Heart left ventricle (tissue), 16 donors: ENCODE measurements at regions not wholly inside any gene's neighbourhood (a gene's known extent, or its start where the extent isn't known, plus 50 kb on each side); places are given as distances from the start of the nearest gene placed in this dataset.

Experiments
- ATAC-seq, 4 donors: fragments of 200-7000 bp; cut with Tn5 transposase; one replicate each; pipeline ENCODE4 v1.9.1; 2020 to 2022; ENCODE audit warnings: moderate library complexity in 4 of 4, mild to moderate bottlenecking in 3 of 4, moderate number of reproducible peaks in 1 of 4
- DNase-seq, 5 donors: peaks; one replicate each; pipeline ENCODE4 v3.0.0-alpha.2; 2020
- H3K27ac ChIP-seq, 12 donors: fragments of 200-600 bp; sonication (generic) in 4 of 12; one replicate each; pipeline versions ENCODE4 v1.5.0 to v1.8.0; 2016 to 2022; ENCODE audit warnings: mild to moderate bottlenecking in 2 of 12
- H3K27me3 ChIP-seq, 9 donors: fragments of 200-600 bp; sonication (generic) in 2 of 9; one replicate each; pipeline versions ENCODE4 v1.5.1 to v1.8.0; 2016 to 2022; ENCODE audit warnings: mild to moderate bottlenecking in 3 of 9
- H3K36me3 ChIP-seq, 9 donors: fragments of 200-600 bp; sonication (generic) in 2 of 9; one replicate each; pipeline versions ENCODE4 v1.5.0 to v1.8.0; 2018 to 2022; ENCODE audit warnings: mild to moderate bottlenecking in 2 of 9
- H3K4me1 ChIP-seq, 12 donors: fragments of 200-600 bp; sonication (generic) in 4 of 12; one replicate each; pipeline versions ENCODE4 v1.5.0 to v1.8.0; 2016 to 2022; ENCODE audit warnings: mild to moderate bottlenecking in 3 of 12
- H3K4me3 ChIP-seq, 12 donors: fragments of 200-600 bp; sonication (generic) in 4 of 12; one replicate each; pipeline versions ENCODE4 v1.5.0 to v1.8.0; 2017 to 2022; ENCODE audit warnings: mild to moderate bottlenecking in 9 of 12, moderate library complexity in 4 of 12
- H3K9me3 ChIP-seq, 12 donors: fragments of 200-600 bp; sonication (generic) in 4 of 12; one replicate each; pipeline versions ENCODE4 v1.5.0 to v1.8.0; 2016 to 2022; ENCODE audit warnings: mild to moderate bottlenecking in 1 of 12
- CTCF ChIP-seq, 12 donors: fragments of 200-600 bp; sonication (generic) in 4 of 12; IDR thresholded peaks; one replicate each; pipeline versions ENCODE4 v1.5.0 to v1.8.0; 2018 to 2022; ENCODE audit warnings: antibody characterized with exemption in 12 of 12, mild to moderate bottlenecking in 5 of 12
- POLR2A ChIP-seq, 2 donors: fragments of 450-650 bp; IDR thresholded peaks; one replicate each; pipeline ENCODE4 v1.6.1; 2017; ENCODE audit warnings: antibody characterized with exemption in 2 of 2, mild to moderate bottlenecking in 2 of 2, moderate library complexity in 2 of 2
- WGBS, 4 donors: extraction: QIAGEN DNeasy Blood & Tissue Kit in 2 of 4; methylation state at CpG; one replicate each; pipeline versions ENCODE4 v1.1.5 to v1.1.7; 2013 to 2018; 5-methylcytosine and 5-hydroxymethylcytosine counted together
- intact Hi-C, 10 donors: fragments of 100-400 bp; cut with DNase I; formaldehyde crosslinking; loops; one replicate each; pipeline versions ENCODE4 v1.11.1 to v1.14.2; 2022
- donor health status: ischemic (EF 13 %, LVEDD 7.1; RV severe dilation, severe dysfunction).
- donor health status: healthy with polysubstance abuse.
- donor health status: DM: no; HTN: yes; CAD: no.
- donor health status: DM: no; HTN: no; CAD: no.
- donor health status: ischemic (EF 25% LVEDD 6.9; RV normal size, moderate dysfunction).
- donor health status: ischemic (EF 25% LVEDD 5.7; RV mildly dilated, moderate dysfunction).
- donor health status: healthy.
- donor health status: DM: yes; HTN: yes; CAD: no.
- donor health status: ischemic (EF 35%, LVEDD 5.7; RV mildly dilated, moderate dysfunction).
- donor health status: nonischemic (EF 11% LVEDD 7.7; RV severe dilation, severe dysfunction).
- donor health status: DM: yes; HTN: yes; CAD: no.
- donor health status: PGD.
- donor health status: ischemic (EF 29% LVEDD 5.4; RV normal size, mild dysfunction).
- donor health status: nonischemic (EF 23%, LVEDD 6.1; RV moderate dilation, normal function).

DNA sequence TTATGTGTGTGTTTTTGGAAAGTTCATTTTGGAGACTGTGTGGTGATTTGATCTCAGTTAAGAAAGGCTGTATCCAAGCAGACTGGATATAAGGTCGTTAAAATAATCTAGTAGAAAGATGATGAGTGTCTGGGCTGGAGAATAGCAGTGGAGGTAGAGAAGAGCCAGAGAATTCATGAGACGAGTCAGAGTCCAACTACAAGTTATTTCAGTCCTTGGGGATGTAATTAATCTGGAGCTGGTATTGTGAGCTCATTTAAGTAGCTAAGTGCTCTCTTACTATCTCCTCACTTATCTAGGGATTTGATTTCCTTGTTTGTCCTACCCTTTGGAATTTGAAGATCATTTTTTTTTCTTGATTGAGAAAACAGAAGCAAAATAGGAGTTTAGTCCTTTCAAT, 1219.0 kb upstream of the ADGRL4 start:
- 12 to 22% (median 18%) methylated on average over 2 of the region's 2 CpGs for WGBS, 4 donors
- Histone ChIP-seq H3K4me3 (no peak overlapping the region), H3K9me3 (no peaks in the 10 kb centered on the region), H3K4me1 (peaks cover 0 to 4% (median 0%) of the 10 kb centered on the region in 12 donors), H3K27ac (no peak overlapping the region), H3K36me3 (no peaks in the 10 kb centered on the region), H3K27me3 (no peaks in the 10 kb centered on the region)
- no peak for ATAC-seq
- intact Hi-C loops = loop anchor here in 1 of 10 donors (10.0 kb wide), 1 partner anchor 79 kb away; no protein-coding TSS in a partner anchor
- no peak for TF ChIP-seq POLR2A (IDR thresholded peaks at IDR 0.05)
- TF ChIP-seq CTCF (IDR thresholded peaks at IDR 0.05) = no peak
- DNase-seq = no peak

DNA sequence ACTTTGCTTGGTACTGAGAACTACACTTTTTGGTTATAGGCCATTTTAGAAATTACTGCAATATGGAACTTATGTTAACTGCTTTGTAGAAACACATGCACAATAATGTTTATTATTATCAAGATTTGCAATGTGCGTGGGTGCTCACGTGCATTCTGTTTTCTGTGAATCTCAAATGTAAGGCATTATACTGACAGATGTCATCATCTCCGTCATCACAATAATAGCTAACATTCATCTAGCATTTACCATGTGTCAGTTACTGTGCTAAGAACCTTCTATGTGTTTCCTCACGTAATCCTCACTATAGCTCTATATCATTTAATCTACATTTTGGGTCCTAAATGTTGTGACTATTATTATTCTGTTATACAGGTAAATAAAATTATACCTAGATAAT, 1214.8 kb upstream of the ADGRL4 start:
- Histone ChIP-seq H3K9me3 (no peaks in the 10 kb centered on the region), H3K36me3 (no peaks in the 10 kb centered on the region), H3K4me3 (no peak overlapping the region), H3K4me1 (peaks cover 0 to 4% (median 0%) of the 10 kb centered on the region in 12 donors), H3K27ac (no peak overlapping the region), H3K27me3 (no peaks in the 10 kb centered on the region)
- 91 to 95% (median 94%) methylated on average over 4 of the region's 4 CpGs for WGBS, 4 donors
- no peak for DNase-seq
- TF ChIP-seq POLR2A (IDR thresholded peaks at IDR 0.05) = no peak
- TF ChIP-seq CTCF (IDR thresholded peaks at IDR 0.05) = no peak
- intact Hi-C loops = loop anchor here in 1 of 10 donors (10.0 kb wide), 1 partner anchor 83 kb away; no protein-coding TSS in a partner anchor
- ATAC-seq = no peak

DNA sequence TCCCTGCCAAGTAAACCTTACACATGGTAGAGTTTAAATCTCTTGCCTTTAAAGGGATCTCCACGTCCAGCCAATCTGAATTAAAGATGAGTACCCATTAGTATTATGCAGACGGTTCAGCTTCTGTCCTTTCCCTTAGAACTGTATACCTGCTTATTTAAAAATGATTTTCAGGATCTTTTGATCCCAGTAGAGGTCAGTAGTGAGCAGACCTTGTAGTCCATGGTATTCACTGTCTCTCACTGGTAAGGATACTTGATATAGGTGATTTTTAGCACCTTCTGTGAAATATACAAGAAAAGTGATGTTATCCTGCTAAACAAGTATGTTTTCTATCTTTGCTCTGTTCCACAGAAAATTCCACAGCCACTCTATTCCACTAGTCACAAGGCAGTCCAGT, 1211.6 kb upstream of the ADGRL4 start:
- Histone ChIP-seq H3K4me3 (no peak overlapping the region), H3K36me3 (no peaks in the 10 kb centered on the region), H3K9me3 (no peaks in the 10 kb centered on the region), H3K27ac (no peak overlapping the region), H3K27me3 (no peaks in the 10 kb centered on the region), H3K4me1 (no peaks in the 10 kb centered on the region)
- 45 to 63% (median 59%) methylated on average over 2 of the region's 2 CpGs for WGBS, 4 donors
- intact Hi-C loops = no loop called here
- no peak for DNase-seq
- no peak for ATAC-seq
- peak; percentile 7 to 52 (median 29) for TF ChIP-seq CTCF (IDR thresholded peaks at IDR 0.05)
- no peak for TF ChIP-seq POLR2A (IDR thresholded peaks at IDR 0.05)

DNA sequence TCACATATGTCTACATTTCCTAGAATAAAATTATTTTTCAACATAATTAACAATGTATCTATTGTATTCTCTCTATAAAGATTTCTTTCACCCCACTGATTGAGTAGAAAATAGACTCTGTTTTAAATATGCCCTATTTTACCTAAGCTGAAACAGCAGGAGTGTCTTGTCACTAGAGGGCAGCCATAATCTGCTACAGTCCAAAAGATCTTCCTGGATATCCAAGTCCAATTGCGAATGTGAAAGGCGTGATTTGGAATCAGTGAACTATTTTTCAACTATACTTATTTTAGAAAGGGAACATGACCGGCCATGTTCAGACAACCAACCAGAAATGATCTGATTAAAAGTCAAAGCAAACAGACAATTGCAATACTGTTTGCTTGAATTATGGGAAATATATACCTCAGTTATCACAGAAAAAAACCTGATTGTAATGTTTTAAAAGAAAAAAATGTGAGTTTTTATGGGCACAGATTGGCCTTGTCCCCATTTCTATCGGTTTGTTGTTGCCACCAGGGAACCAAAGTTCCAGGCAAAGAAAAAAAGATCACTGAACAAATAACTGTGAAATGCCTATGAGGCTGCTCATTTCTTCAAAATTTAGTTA, 1211.0 kb upstream of the ADGRL4 start:
- Histone ChIP-seq H3K4me3 (no peak overlapping the region), H3K36me3 (no peaks in the 10 kb centered on the region), H3K4me1 (no peaks in the 10 kb centered on the region), H3K27me3 (no peaks in the 10 kb centered on the region), H3K27ac (no peak overlapping the region), H3K9me3 (no peaks in the 10 kb centered on the region)
- 13 to 22% (median 17%) methylated on average over 4 of the region's 4 CpGs for WGBS, 4 donors
- ATAC-seq (no peak), DNase-seq (no peak)
- intact Hi-C loops = no loop called here
- TF ChIP-seq POLR2A (IDR thresholded peaks at IDR 0.05) (no peak), CTCF (IDR thresholded peaks at IDR 0.05) (peak; percentile 20 to 54 (median 30))
